ENCODE measurements at regions not wholly inside any gene's neighbourhood (a gene's known extent, or its start where the extent isn't known, plus 50 kb on each side); places are given as distances from the start of the nearest gene placed in this dataset.
"Not testable (repeated sequence)": the region's sequence is repeated elsewhere in the genome, so short reads cannot be mapped to it uniquely, and the experiment has no call there.

DNA sequence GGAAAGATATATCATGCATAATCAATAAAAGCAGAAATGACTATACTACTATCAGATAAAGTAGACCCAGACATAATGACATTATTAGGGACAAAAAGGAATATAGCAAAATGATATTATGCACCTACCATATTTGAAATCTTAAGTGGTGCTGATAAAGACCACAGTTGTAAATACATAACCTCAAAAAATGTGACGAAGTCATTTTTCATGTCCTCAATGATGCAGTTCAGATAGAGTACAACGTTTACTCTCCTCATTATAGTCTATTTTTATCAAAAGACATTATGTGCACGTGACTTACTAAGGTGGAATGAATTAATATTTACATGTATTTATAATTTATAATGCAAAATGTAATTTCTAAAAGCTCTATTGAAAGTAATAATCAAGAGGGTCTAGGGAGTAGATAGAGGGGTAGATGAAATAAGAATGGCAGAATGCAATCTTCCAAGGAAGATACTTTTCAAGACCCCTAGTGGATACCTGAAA is 61.7 kb upstream of the TNFSF4 start:
- Mint-ChIP-seq H3K4me3 (no peak overlapping the region), H3K27me3 (ENCODE audit: low read depth, poor library complexity) (no peaks in the 10 kb centered on the region), H3K9me3 (no peaks in the 10 kb centered on the region), H3K4me1 (no peaks in the 10 kb centered on the region), H3K36me3 (ENCODE audit: low read depth) (no peaks in the 10 kb centered on the region), H3K27ac (no peak overlapping the region)
- DNase-seq: no peak
- TF ChIP-seq CTCF (IDR thresholded peaks at IDR 0.05): no peak

GRCh38 chr1:173269490-173270230 is 62.5 kb upstream of the TNFSF4 start:
- Mint-ChIP-seq H3K27ac (no peak overlapping the region), H3K4me3 (no peak overlapping the region), H3K9me3 (no peaks in the 10 kb centered on the region), H3K27me3 (ENCODE audit: low read depth, poor library complexity) (no peaks in the 10 kb centered on the region), H3K4me1 (no peaks in the 10 kb centered on the region), H3K36me3 (ENCODE audit: low read depth) (no peaks in the 10 kb centered on the region)
- no peak for DNase-seq
- no peak for TF ChIP-seq CTCF (IDR thresholded peaks at IDR 0.05)

GRCh38 chr1:173270243-173270642 is 63.1 kb upstream of the TNFSF4 start:
- no peaks in the 10 kb centered on the region for H3K36me3 Mint-ChIP-seq (ENCODE audit: low read depth)
- no peaks in the 10 kb centered on the region for H3K9me3 Mint-ChIP-seq
- no peaks in the 10 kb centered on the region for H3K27me3 Mint-ChIP-seq (ENCODE audit: low read depth, poor library complexity)
- no peak overlapping the region for H3K27ac Mint-ChIP-seq
- TF ChIP-seq CTCF (IDR thresholded peaks at IDR 0.05): no peak
- H3K4me3 Mint-ChIP-seq: no peak overlapping the region
- H3K4me1 Mint-ChIP-seq: no peaks in the 10 kb centered on the region
- no peak for DNase-seq

- DNase-seq; H3K27ac Mint-ChIP-seq; H3K4me1 Mint-ChIP-seq; H3K27me3 Mint-ChIP-seq (ENCODE audit: low read depth, poor library complexity); H3K36me3 Mint-ChIP-seq (ENCODE audit: low read depth); H3K9me3 Mint-ChIP-seq; H3K4me3 Mint-ChIP-seq: not testable (repeated sequence)
Observed at GRCh38 chr1:173271021-173271420, 63.9 kb upstream of the TNFSF4 start.

GRCh38 chr1:173275496-173275895 is 68.4 kb upstream of the TNFSF4 start:
- no peak for DNase-seq
- TF ChIP-seq CTCF (IDR thresholded peaks at IDR 0.05): no peak
- Mint-ChIP-seq H3K27ac (no peak overlapping the region), H3K36me3 (ENCODE audit: low read depth) (no peaks in the 10 kb centered on the region), H3K4me3 (no peak overlapping the region), H3K9me3 (no peaks in the 10 kb centered on the region), H3K27me3 (ENCODE audit: low read depth, poor library complexity) (no peaks in the 10 kb centered on the region), H3K4me1 (no peaks in the 10 kb centered on the region)

DNA sequence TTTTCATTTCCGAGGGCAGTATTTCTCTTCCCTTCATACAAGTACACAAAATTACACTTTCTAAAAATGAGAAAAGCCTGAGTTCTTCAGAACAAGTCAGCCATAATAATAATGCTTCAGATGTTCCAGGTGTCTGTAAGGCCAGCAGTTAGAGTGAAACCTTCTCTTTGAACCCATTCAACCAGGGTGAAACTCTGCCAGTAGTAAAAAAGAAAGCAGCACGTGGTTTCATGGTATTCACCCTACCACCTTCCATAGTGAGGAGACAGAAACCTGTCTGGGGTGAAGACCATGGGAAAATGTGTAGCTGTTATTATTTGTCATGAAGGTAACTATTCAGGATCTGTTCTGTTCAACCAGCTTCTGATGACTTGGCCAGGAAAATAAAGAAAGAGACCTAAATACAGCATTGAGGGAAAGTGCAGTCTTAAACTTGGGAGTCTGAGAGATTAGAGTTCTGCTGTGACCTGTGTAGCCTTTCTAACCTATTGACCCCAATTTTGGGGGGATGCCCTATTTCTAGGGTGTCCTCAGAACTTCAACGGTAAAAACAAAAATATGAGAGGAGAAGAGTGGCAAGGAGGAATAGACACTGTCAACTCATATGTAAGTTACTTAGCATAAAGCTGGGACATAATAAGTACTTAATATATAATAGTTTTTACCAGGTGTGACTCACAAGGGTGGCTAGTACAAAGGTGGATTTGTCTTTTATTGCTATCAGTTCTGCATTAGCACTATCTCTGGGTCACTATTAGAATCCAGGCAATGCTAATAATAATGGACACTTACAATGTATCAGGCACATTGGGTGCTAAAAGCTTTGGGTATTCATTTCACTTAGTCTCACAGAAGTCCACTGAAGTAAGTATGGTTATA is 70.0 kb upstream of the TNFSF4 start:
- no peaks in the 10 kb centered on the region for H3K9me3 Mint-ChIP-seq
- no peak for TF ChIP-seq CTCF (IDR thresholded peaks at IDR 0.05)
- no peak overlapping the region for H3K4me3 Mint-ChIP-seq
- H3K27ac Mint-ChIP-seq: no peak overlapping the region
- no peak for DNase-seq
- H3K4me1 Mint-ChIP-seq: no peaks in the 10 kb centered on the region
- H3K36me3 Mint-ChIP-seq (ENCODE audit: low read depth): no peaks in the 10 kb centered on the region
- H3K27me3 Mint-ChIP-seq (ENCODE audit: low read depth, poor library complexity): no peaks in the 10 kb centered on the region

Measured in nephron progenitor cell (in vitro differentiated cells).